ENCODE measurements at regions not wholly inside any gene's neighbourhood (a gene's known extent, or its start where the extent isn't known, plus 50 kb on each side); places are given as distances from the start of the nearest gene placed in this dataset.

GRCh38 chr10:33410096-33410859, 75.8 kb upstream of the NRP1 start:
- CTCF ChIA-PET = no interaction called here
- H3K4me3 ChIP-seq (ENCODE audit: low read depth, low read length) = no peak overlapping the region
- Mint-ChIP-seq H3K9me3 (ENCODE audit: unreplicated experiment) (peaks cover 33% of the 10 kb centered on the region), H3K27ac (ENCODE audit: unreplicated experiment) (no peak overlapping the region), H3K4me3 (ENCODE audit: unreplicated experiment) (no peak overlapping the region), H3K36me3 (ENCODE audit: insufficient read depth, unreplicated experiment) (no peaks in the 10 kb centered on the region), H3K27me3 (ENCODE audit: insufficient read depth, unreplicated experiment) (no peaks in the 10 kb centered on the region), H3K4me1 (ENCODE audit: low read depth, unreplicated experiment) (peaks cover 13% of the 10 kb centered on the region)
- H3K4me1 ChIP-seq = peaks cover 12% of the 10 kb centered on the region
- BruUV-seq (replicated peaks) = no TSS peak
- H3K36me3 ChIP-seq (ENCODE audit: control insufficient read depth, insufficient read depth, low read length) = no peaks in the 10 kb centered on the region
- TF ChIP-seq CTCF (IDR thresholded peaks at IDR 0.05; ENCODE audit: insufficient read depth in 1 of 2, low read depth in 1 of 2, low read length in 1 of 2, severe bottlenecking in 1 of 2, unreplicated experiment in 1 of 2) = no peak
- intact Hi-C loops (cut with micrococcal nuclease; ENCODE audit: unreplicated experiment) = no loop called here
- H3K27me3 ChIP-seq (replicated peaks; ENCODE audit: control insufficient read depth, insufficient read depth, low read length) = no peaks in the 10 kb centered on the region
- DNase-seq = no peak
- H3K9me3 ChIP-seq = no peaks in the 10 kb centered on the region
- POLR2A ChIA-PET = no interaction called here

GRCh38 chr10:33406596-33406995, 72.1 kb upstream of the NRP1 start:
- no TSS peak for BruUV-seq (replicated peaks)
- POLR2A ChIA-PET = no interaction called here
- intact Hi-C loops (cut with micrococcal nuclease; ENCODE audit: unreplicated experiment) = no loop called here
- Histone ChIP-seq H3K4me3 (ENCODE audit: low read depth, low read length) (no peak overlapping the region), H3K36me3 (ENCODE audit: control insufficient read depth, insufficient read depth, low read length) (no peaks in the 10 kb centered on the region), H3K9me3 (no peaks in the 10 kb centered on the region), H3K4me1 (no peaks in the 10 kb centered on the region), H3K27me3 (replicated peaks; ENCODE audit: control insufficient read depth, insufficient read depth, low read length) (no peaks in the 10 kb centered on the region)
- Mint-ChIP-seq H3K4me1 (ENCODE audit: low read depth, unreplicated experiment) (peaks cover 6% of the 10 kb centered on the region), H3K36me3 (ENCODE audit: insufficient read depth, unreplicated experiment) (no peaks in the 10 kb centered on the region), H3K4me3 (ENCODE audit: unreplicated experiment) (no peak overlapping the region), H3K27ac (ENCODE audit: unreplicated experiment) (no peak overlapping the region), H3K9me3 (ENCODE audit: unreplicated experiment) (peaks cover 33% of the 10 kb centered on the region), H3K27me3 (ENCODE audit: insufficient read depth, unreplicated experiment) (no peaks in the 10 kb centered on the region)
- DNase-seq = no peak
- TF ChIP-seq CTCF (IDR thresholded peaks at IDR 0.05; ENCODE audit: insufficient read depth in 1 of 2, low read depth in 1 of 2, low read length in 1 of 2, severe bottlenecking in 1 of 2, unreplicated experiment in 1 of 2) = no peak
- CTCF ChIA-PET = no interaction called here

GRCh38 chr10:33402220-33403073, 68.0 kb upstream of the NRP1 start:
- H3K9me3 ChIP-seq = peaks cover 3% of the 10 kb centered on the region
- Mint-ChIP-seq H3K36me3 (ENCODE audit: insufficient read depth, unreplicated experiment) (no peaks in the 10 kb centered on the region), H3K4me1 (ENCODE audit: low read depth, unreplicated experiment) (peaks cover 6% of the 10 kb centered on the region), H3K27ac (ENCODE audit: unreplicated experiment) (no peak overlapping the region), H3K4me3 (ENCODE audit: unreplicated experiment) (no peak overlapping the region), H3K27me3 (ENCODE audit: insufficient read depth, unreplicated experiment) (no peaks in the 10 kb centered on the region), H3K9me3 (ENCODE audit: unreplicated experiment) (peaks cover 23% of the 10 kb centered on the region)
- H3K27me3 ChIP-seq (replicated peaks; ENCODE audit: control insufficient read depth, insufficient read depth, low read length) = no peaks in the 10 kb centered on the region
- ChIA-PET POLR2A (no interaction called here), CTCF (no interaction called here)
- BruUV-seq (replicated peaks) = no TSS peak
- H3K36me3 ChIP-seq (ENCODE audit: control insufficient read depth, insufficient read depth, low read length) = no peaks in the 10 kb centered on the region
- no peak for DNase-seq
- H3K4me1 ChIP-seq = no peaks in the 10 kb centered on the region
- intact Hi-C loops (cut with micrococcal nuclease; ENCODE audit: unreplicated experiment) = no loop called here
- TF ChIP-seq CTCF (IDR thresholded peaks at IDR 0.05; ENCODE audit: insufficient read depth in 1 of 2, low read depth in 1 of 2, low read length in 1 of 2, severe bottlenecking in 1 of 2, unreplicated experiment in 1 of 2) = no peak
- H3K4me3 ChIP-seq (ENCODE audit: low read depth, low read length) = no peak overlapping the region

Measured in Caco-2 (cell line).